Psoas muscle (tissue), 7 donors: ENCODE measurements at regions not wholly inside any gene's neighbourhood (a gene's known extent, or its start where the extent isn't known, plus 50 kb on each side); places are given as distances from the start of the nearest gene placed in this dataset.

Experiments
- ATAC-seq, 4 donors: fragments of 200-7000 bp; cut with Tn5 transposase; one replicate each; pipeline ENCODE4 v1.9.1; 2020; ENCODE audit warnings: moderate library complexity in 3 of 4, mild to moderate bottlenecking in 2 of 4
- DNase-seq, 2 donors: peaks; one replicate each; pipeline ENCODE4 v3.0.0-alpha.2; 2020
- H3K27ac ChIP-seq: fragments of 200-600 bp; one replicate; pipeline ENCODE4 v1.8.0; 2022
- H3K27me3 ChIP-seq, 3 donors: fragments of 200-600 bp in 1 of 3; one replicate each; pipeline versions ENCODE4 v1.6.1 to v1.8.0; 2013 to 2022; ENCODE audit warnings: low read length in 2 of 3, mild to moderate bottlenecking in 2 of 3, moderate library complexity in 1 of 3; ENCODE audit not compliant: insufficient read depth in 3 of 3
- H3K36me3 ChIP-seq, 2 donors: fragments of 200-600 bp in 1 of 2; one replicate each; pipeline versions ENCODE4 v1.6.1 to v1.8.0; 2013 to 2022; ENCODE audit warnings: low read depth in 1 of 2, mild to moderate bottlenecking in 1 of 2, moderate library complexity in 1 of 2; ENCODE audit not compliant: insufficient read depth in 1 of 2
- H3K4me1 ChIP-seq: fragments of 200-600 bp; one replicate; pipeline ENCODE4 v1.8.0; 2022
- H3K4me3 ChIP-seq: fragments of 200-600 bp; one replicate; pipeline ENCODE4 v1.8.0; 2022; ENCODE audit warnings: mild to moderate bottlenecking
- H3K9me3 ChIP-seq: fragments of 200-600 bp; one replicate; pipeline ENCODE4 v1.8.0; 2022
- CTCF ChIP-seq: fragments of 200-600 bp; IDR thresholded peaks from one replicate; pipeline ENCODE4 v1.8.0; 2022; ENCODE audit warnings: antibody characterized with exemption
- WGBS, 3 donors: extraction: QIAGEN DNeasy Blood & Tissue Kit; methylation state at CpG; one replicate each; pipeline versions ENCODE4 v1.1.6 to v1.1.7; 2013; 5-methylcytosine and 5-hydroxymethylcytosine counted together
- intact Hi-C, 2 donors: fragments of 100-400 bp; cut with DNase I; formaldehyde crosslinking; loops; one replicate each; pipeline versions ENCODE4 v1.11.0 to v1.14.2; 2022
- donor health status: healthy with polysubstance abuse.
- donor health status: DM: no; HTN: no; CAD: no; lungs with moderate emphysema.
- donor health status: Bipolar disorder and iron deficiency.
- donor health status: healthy.
- donor health status: DM: yes; HTN: yes; CAD: no.
- donor health status: DM: no; HTN: no; CAD: no.
- donor health status: DM: yes; HTN: yes; CAD: no.

DNA sequence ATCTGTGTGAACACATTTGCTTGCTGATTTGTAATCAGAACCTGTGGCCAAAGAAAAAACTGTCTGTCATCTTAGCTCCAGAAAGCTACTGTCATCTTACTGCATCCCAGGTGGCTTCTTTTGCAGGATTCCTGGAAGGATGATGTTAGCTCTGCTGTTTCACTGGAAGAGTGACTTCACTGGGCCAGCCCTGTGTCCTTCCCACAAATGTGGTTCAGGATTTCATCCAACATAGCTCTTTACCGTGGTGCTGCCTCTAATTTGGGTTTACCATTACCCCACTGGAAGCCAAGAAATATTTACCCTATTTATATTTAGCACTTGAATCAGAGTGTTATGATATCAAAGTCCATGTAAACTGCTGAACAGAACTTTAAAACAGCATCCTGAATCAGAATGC is 501.0 kb downstream of the GADD45G start:
- Histone ChIP-seq H3K36me3 (no peaks in the 10 kb centered on the region), H3K27me3 (no peaks in the 10 kb centered on the region), H3K4me1 (peaks cover 38% of the 10 kb centered on the region), H3K27ac (peak overlapping the region; percentile 91), H3K4me3 (no peak overlapping the region), H3K9me3 (no peaks in the 10 kb centered on the region)
- WGBS, 3 donors: 11 to 17% (median 16%) methylated on average over 1 of the region's 1 CpG
- intact Hi-C loops: loop anchor here (2.0 to 5.0 kb wide), 2 partner anchors 503 to 793 kb away; partner anchors contain the start of gene CKS2 (in 1 of the 2)
- ATAC-seq (peak; percentile 68 to 82 (median 78)), DNase-seq (no peak)
- no peak for TF ChIP-seq CTCF

- ATAC-seq (peak; percentile 83 to 93 (median 88)), DNase-seq (peak; percentile 59 to 82)
- intact Hi-C loops: loop anchor here in 1 of 2 donors (5.0 kb wide), 1 partner anchor 795 kb away; the partner anchor contains the start of gene CKS2
- Histone ChIP-seq H3K4me3 (no peak overlapping the region), H3K9me3 (no peaks in the 10 kb centered on the region), H3K27me3 (no peaks in the 10 kb centered on the region), H3K27ac (peak overlapping the region; percentile 91), H3K36me3 (no peaks in the 10 kb centered on the region), H3K4me1 (peaks cover 36% of the 10 kb centered on the region)
- TF ChIP-seq CTCF: no peak
- WGBS, 3 donors: 1 to 7% (median 6%) methylated on average over 4 of the region's 4 CpGs
Measured at GRCh38 chr9:90107040-90107725, 502.4 kb downstream of the GADD45G start.

DNA sequence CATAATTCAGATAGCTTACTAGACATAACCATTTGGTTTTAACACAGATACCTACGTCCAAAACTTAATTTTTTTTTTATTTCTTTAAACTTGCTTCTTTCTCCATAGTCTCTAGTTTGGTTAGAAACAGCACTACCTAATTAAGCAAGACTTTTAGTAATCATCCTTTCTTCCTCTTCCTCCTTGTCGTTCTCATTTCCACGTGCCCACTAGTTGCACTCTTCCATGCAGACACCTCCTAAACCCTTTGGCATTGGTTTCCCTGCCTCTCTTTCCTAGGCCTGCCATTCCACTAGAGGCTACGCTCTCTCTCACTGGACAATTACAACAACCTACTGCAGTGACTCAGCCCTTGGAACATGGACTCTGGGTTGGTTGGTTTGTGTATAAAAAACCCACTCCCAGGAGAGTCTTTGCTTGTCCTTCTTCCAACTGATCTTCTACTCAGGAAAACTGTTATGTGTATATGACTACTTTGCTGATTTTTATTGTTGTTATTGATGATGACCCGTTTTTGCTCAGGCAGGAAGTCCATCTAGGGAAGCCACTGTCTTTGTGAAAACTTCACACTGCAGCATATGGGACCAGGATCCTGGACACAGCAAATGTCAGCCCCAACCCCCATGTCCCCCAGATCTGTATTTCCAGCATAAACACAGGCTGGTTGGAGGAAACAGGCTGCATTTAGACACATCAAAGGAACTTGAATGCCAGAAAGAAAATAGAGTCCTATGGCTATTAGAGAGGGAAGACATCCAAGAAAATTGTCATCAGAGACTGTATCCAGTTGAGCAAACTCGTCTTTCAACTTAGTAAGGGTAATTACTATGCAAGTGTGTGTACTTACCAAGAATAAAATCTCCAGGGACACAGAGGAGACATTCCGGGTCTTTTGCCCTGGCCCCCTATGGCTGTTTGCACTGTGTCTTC is 503.2 kb downstream of the GADD45G start:
- ATAC-seq (peak; percentile 56 to 71 (median 65)), DNase-seq (no peak)
- TF ChIP-seq CTCF: no peak
- H3K27ac ChIP-seq: peak overlapping the region; percentile 91
- WGBS, 3 donors: 17 to 31% (median 18%) methylated on average over 7 of the region's 7 CpGs
- no peaks in the 10 kb centered on the region for H3K9me3 ChIP-seq
- H3K4me3 ChIP-seq: no peak overlapping the region
- intact Hi-C loops: loop anchor here in 1 of 2 donors (5.0 kb wide), 1 partner anchor 796 kb away; the partner anchor contains the start of gene CKS2
- no peaks in the 10 kb centered on the region for H3K27me3 ChIP-seq
- H3K4me1 ChIP-seq: peaks cover 36% of the 10 kb centered on the region
- no peaks in the 10 kb centered on the region for H3K36me3 ChIP-seq

- H3K9me3 ChIP-seq: no peaks in the 10 kb centered on the region
- H3K36me3 ChIP-seq: no peaks in the 10 kb centered on the region
- no peaks in the 10 kb centered on the region for H3K27me3 ChIP-seq
- peaks cover 11% of the 10 kb centered on the region for H3K4me1 ChIP-seq
- H3K27ac ChIP-seq: no peak overlapping the region
- TF ChIP-seq CTCF: no peak
- ATAC-seq: no peak
- no peak overlapping the region for H3K4me3 ChIP-seq
- DNase-seq: no peak
- WGBS, 3 donors: 62 to 65% (median 65%) methylated on average over 4 of the region's 4 CpGs
- intact Hi-C loops: no loop called here
Measured at GRCh38 chr9:90112788-90113187, 508.0 kb downstream of the GADD45G start.
